PC-9 (cell line): ENCODE measurements at regions not wholly inside any gene's neighbourhood (a gene's known extent, or its start where the extent isn't known, plus 50 kb on each side); places are given as distances from the start of the nearest gene placed in this dataset.

Source experiments
- BruUV-seq: library from RNA; stranded (reverse); fragments of 400-500 nt; replicated peaks from 2 replicates; lab custom pipeline; 2021; lab: Mats Ljungman, UMichigan
- CTCF ChIA-PET: fragments of 300-600 bp; sonication (Branson Sonifier 250); formaldehyde crosslinking; loops from one replicate; lab custom pipeline; 2022; ENCODE audit warnings: antibody characterized with exemption; lab: Charles Lee
- POLR2A ChIA-PET: fragments of 300-600 bp; sonication (Branson Sonifier 250); formaldehyde crosslinking; loops from one replicate; lab custom pipeline; 2022; ENCODE audit warnings: antibody characterized with exemption; ENCODE audit not compliant: unreplicated experiment; lab: Charles Lee
- DNase-seq, 2 experiments: peaks; one replicate each; pipeline versions ENCODE4 v3.0.0 to v3.0.0-alpha.2; 2015 to 2022; ENCODE audit warnings: mixed read lengths in 1 of 2
- H2AFZ ChIP-seq: fragments of 200-600 bp; sonication (generic); 2 replicates; pipeline ENCODE4 v1.8.1; 2017; ENCODE audit warnings: antibody characterized with exemption
- H3F3A ChIP-seq: fragments of 200-600 bp; sonication (generic); 2 replicates; pipeline ENCODE4 v1.8.1; 2017; ENCODE audit warnings: antibody characterized with exemption, mild to moderate bottlenecking, low read depth; ENCODE audit not compliant: insufficient read depth
- H3K27ac ChIP-seq: fragments of 200-600 bp; sonication (generic); 2 replicates; pipeline ENCODE4 v1.6.1; 2016; ENCODE audit warnings: mixed run types
- H3K27me3 ChIP-seq: fragments of 200-600 bp; sonication (generic); 2 replicates; pipeline ENCODE4 v1.6.1; 2016; ENCODE audit warnings: low read depth, mixed run types; ENCODE audit not compliant: insufficient read depth
- H3K36me3 ChIP-seq: fragments of 200-600 bp; sonication (generic); 2 replicates; pipeline ENCODE4 v1.6.1; 2016; ENCODE audit warnings: low read depth, mixed run types
- H3K4me1 ChIP-seq: fragments of 200-600 bp; sonication (generic); replicated peaks from 2 replicates; pipeline ENCODE4 v1.6.1; 2016; ENCODE audit warnings: mixed run types; ENCODE audit not compliant: insufficient read depth
- H3K4me2 ChIP-seq: fragments of 200-600 bp; sonication (generic); 2 replicates; pipeline ENCODE4 v1.6.1; 2017; ENCODE audit warnings: mixed run types
- H3K4me3 ChIP-seq: fragments of 200-600 bp; sonication (generic); 2 replicates; pipeline ENCODE4 v1.6.1; 2016; ENCODE audit warnings: mixed run types
- H3K79me2 ChIP-seq: fragments of 200-600 bp; sonication (generic); 2 replicates; pipeline ENCODE4 v1.6.1; 2017; ENCODE audit warnings: low read depth, mixed run types
- H3K9me2 ChIP-seq: fragments of 200-600 bp; sonication (generic); 2 replicates; pipeline ENCODE4 v1.8.1; 2017; ENCODE audit warnings: mild to moderate bottlenecking; ENCODE audit not compliant: insufficient read depth
- H3K9me3 ChIP-seq: fragments of 200-600 bp; sonication (generic); 2 replicates; pipeline ENCODE4 v1.8.1; 2016; ENCODE audit warnings: low read depth; ENCODE audit not compliant: insufficient read depth
- H4K20me1 ChIP-seq: fragments of 200-600 bp; sonication (generic); 2 replicates; pipeline ENCODE4 v1.8.1; 2017; ENCODE audit not compliant: insufficient read depth
- CTCF ChIP-seq: fragments of 200-600 bp; sonication (generic); conservative IDR thresholded peaks from 2 replicates; pipeline ENCODE4 v1.6.1; 2017; ENCODE audit warnings: mixed run types, antibody characterized with exemption, mild to moderate bottlenecking, moderate library complexity
- EZH2 ChIP-seq: fragments of 200-600 bp; sonication (generic); IDR thresholded peaks from 2 replicates; pipeline ENCODE4 v1.8.0; 2017; ENCODE audit warnings: antibody characterized with exemption, low read depth
- intact Hi-C: fragments of 100-400 bp; cut with micrococcal nuclease; formaldehyde crosslinking; loops from one replicate; pipeline ENCODE4 v1.10.0; 2022; ENCODE audit not compliant: unreplicated experiment

- H3K9me3 ChIP-seq: no peaks in the 10 kb centered on the region
- intact Hi-C loops: loop anchor here (10.0 kb wide), 1 partner anchor 167 kb away; no protein-coding TSS in a partner anchor
- no peak overlapping the region for H3K4me3 ChIP-seq
- no peak overlapping the region for H2AFZ ChIP-seq
- H3K27ac ChIP-seq: no peak overlapping the region
- H3K4me2 ChIP-seq: no peak overlapping the region
- no TSS peak for BruUV-seq
- H3K4me1 ChIP-seq: 0 out of 2 replicates have a peak, but pooled peaks cover 10% of the 10 kb centered on the region
- H3K27me3 ChIP-seq: no peaks in the 10 kb centered on the region
- H3F3A ChIP-seq: no peaks in the 10 kb centered on the region
- H4K20me1 ChIP-seq: no peaks in the 10 kb centered on the region
- no peaks in the 10 kb centered on the region for H3K36me3 ChIP-seq
- H3K79me2 ChIP-seq: no peaks in the 10 kb centered on the region
- no peaks in the 10 kb centered on the region for H3K9me2 ChIP-seq
- TF ChIP-seq EZH2: no peak
- no peak for TF ChIP-seq CTCF
- CTCF ChIA-PET: no interaction called here
- DNase-seq: no peak
- POLR2A ChIA-PET: no interaction called here
These were observed 274.3 kb downstream of the ISL1 start for GRCh38 chr5:51657340-51658240.

GRCh38 chr5:51661646-51662265 lies 278.5 kb downstream of the ISL1 start:
- intact Hi-C loops: no loop called here
- Histone ChIP-seq H3K36me3 (no peaks in the 10 kb centered on the region), H3K79me2 (no peaks in the 10 kb centered on the region), H3K27ac (no peak overlapping the region), H3K4me2 (no peak overlapping the region), H2AFZ (no peak overlapping the region), H3K9me3 (no peaks in the 10 kb centered on the region), H3K27me3 (no peaks in the 10 kb centered on the region), H3F3A (no peaks in the 10 kb centered on the region), H3K4me3 (no peak overlapping the region), H3K4me1 (no peaks in the 10 kb centered on the region), H4K20me1 (no peaks in the 10 kb centered on the region), H3K9me2 (no peaks in the 10 kb centered on the region)
- BruUV-seq: no TSS peak
- ChIA-PET POLR2A (no interaction called here), CTCF (no interaction called here)
- no peak for DNase-seq
- no peak for TF ChIP-seq CTCF
- TF ChIP-seq EZH2: no peak

- BruUV-seq: no TSS peak
- Histone ChIP-seq H3K9me2 (no peaks in the 10 kb centered on the region), H3K4me3 (no peak overlapping the region), H3K27ac (no peak overlapping the region), H3K9me3 (no peaks in the 10 kb centered on the region), H3K36me3 (no peaks in the 10 kb centered on the region), H3F3A (no peaks in the 10 kb centered on the region), H3K4me2 (no peak overlapping the region), H3K4me1 (no peaks in the 10 kb centered on the region), H3K27me3 (no peaks in the 10 kb centered on the region), H2AFZ (no peak overlapping the region), H4K20me1 (no peaks in the 10 kb centered on the region), H3K79me2 (no peaks in the 10 kb centered on the region)
- ChIA-PET CTCF (no interaction called here), POLR2A (interaction anchor here (0.6 kb wide), 1 partner anchor 71 kb away, joined by 7 read pairs; no protein-coding TSS in a partner anchor)
- TF ChIP-seq CTCF (no peak), EZH2 (no peak)
- intact Hi-C loops: no loop called here
- DNase-seq: no peak
These were observed 281.4 kb downstream of the ISL1 start for GRCh38 chr5:51664491-51665250.
